ENCODE measurements at regions not wholly inside any gene's neighbourhood (a gene's known extent, or its start where the extent isn't known, plus 50 kb on each side); places are given as distances from the start of the nearest gene placed in this dataset.
A peak's percentile ranks its signal among the peaks of the same experiment; 100 is the strongest.

- Histone ChIP-seq H3K4me2 (ENCODE audit: low read length) (no peak overlapping the region), H3K9me3 (replicated peaks; ENCODE audit: low read length) (no peaks in the 10 kb centered on the region), H3K27me3 (ENCODE audit: control insufficient read depth, insufficient read depth, low read length) (no peaks in the 10 kb centered on the region), H3K36me3 (ENCODE audit: insufficient read depth, low read length) (no peaks in the 10 kb centered on the region), H3K9ac (ENCODE audit: low read depth, low read length) (no peak overlapping the region), H3K4me3 (ENCODE audit: low read length) (no peak overlapping the region), H3K4me1 (ENCODE audit: control insufficient read depth, insufficient read depth, low read length) (no peaks in the 10 kb centered on the region)
Observed at GRCh38 chr9:22582221-22582620, 135.6 kb downstream of the DMRTA1 start.

GRCh38 chr9:22588918-22589317, 142.3 kb downstream of the DMRTA1 start:
- Histone ChIP-seq H3K9ac (ENCODE audit: low read depth, low read length) (no peak overlapping the region), H3K27me3 (ENCODE audit: control insufficient read depth, insufficient read depth, low read length) (no peaks in the 10 kb centered on the region), H3K4me1 (ENCODE audit: control insufficient read depth, insufficient read depth, low read length) (peaks cover 7% of the 10 kb centered on the region), H3K4me2 (ENCODE audit: low read length) (no peak overlapping the region), H3K4me3 (ENCODE audit: low read length) (no peak overlapping the region), H3K9me3 (replicated peaks; ENCODE audit: low read length) (no peaks in the 10 kb centered on the region), H3K36me3 (ENCODE audit: insufficient read depth, low read length) (no peaks in the 10 kb centered on the region)

GRCh38 chr9:22590336-22591033, 143.9 kb downstream of the DMRTA1 start:
- no peak overlapping the region for H3K4me2 ChIP-seq (ENCODE audit: low read length)
- no peak overlapping the region for H3K9ac ChIP-seq (ENCODE audit: low read depth, low read length)
- H3K27me3 ChIP-seq (ENCODE audit: control insufficient read depth, insufficient read depth, low read length): no peaks in the 10 kb centered on the region
- H3K36me3 ChIP-seq (ENCODE audit: insufficient read depth, low read length): no peaks in the 10 kb centered on the region
- H3K9me3 ChIP-seq (replicated peaks; ENCODE audit: low read length): no peaks in the 10 kb centered on the region
- H3K4me1 ChIP-seq (ENCODE audit: control insufficient read depth, insufficient read depth, low read length): peaks cover 7% of the 10 kb centered on the region
- H3K4me3 ChIP-seq (ENCODE audit: low read length): no peak overlapping the region

GRCh38 chr9:22595805-22596204, 149.2 kb downstream of the DMRTA1 start:
- no peaks in the 10 kb centered on the region for H3K36me3 ChIP-seq (ENCODE audit: insufficient read depth, low read length)
- no peaks in the 10 kb centered on the region for H3K9me3 ChIP-seq (replicated peaks; ENCODE audit: low read length)
- H3K27me3 ChIP-seq (ENCODE audit: control insufficient read depth, insufficient read depth, low read length): no peaks in the 10 kb centered on the region

GRCh38 chr9:22617156-22617555, 170.5 kb downstream of the DMRTA1 start:
- Histone ChIP-seq H3K27me3 (ENCODE audit: control insufficient read depth, insufficient read depth, low read length) (no peaks in the 10 kb centered on the region), H3K9ac (ENCODE audit: low read depth, low read length) (no peak overlapping the region), H3K4me2 (ENCODE audit: low read length) (no peak overlapping the region), H3K9me3 (replicated peaks; ENCODE audit: low read length) (no peaks in the 10 kb centered on the region), H3K36me3 (ENCODE audit: insufficient read depth, low read length) (no peaks in the 10 kb centered on the region), H3K4me3 (ENCODE audit: low read length) (no peak overlapping the region), H3K4me1 (ENCODE audit: control insufficient read depth, insufficient read depth, low read length) (no peaks in the 10 kb centered on the region)

More at GRCh38 chr9:22595805-22596204, 149.2 kb downstream of the DMRTA1 start:
- Histone ChIP-seq H3K4me3 (ENCODE audit: low read length) (no peak overlapping the region), H3K9ac (ENCODE audit: low read depth, low read length) (no peak overlapping the region), H3K4me1 (ENCODE audit: control insufficient read depth, insufficient read depth, low read length) (no peaks in the 10 kb centered on the region), H3K4me2 (ENCODE audit: low read length) (no peak overlapping the region)

GRCh38 chr9:22622815-22623214, 176.2 kb downstream of the DMRTA1 start:
- Histone ChIP-seq H3K4me2 (ENCODE audit: low read length) (no peak overlapping the region), H3K9ac (ENCODE audit: low read depth, low read length) (no peak overlapping the region), H3K4me1 (ENCODE audit: control insufficient read depth, insufficient read depth, low read length) (no peaks in the 10 kb centered on the region), H3K27me3 (ENCODE audit: control insufficient read depth, insufficient read depth, low read length) (no peaks in the 10 kb centered on the region), H3K4me3 (ENCODE audit: low read length) (no peak overlapping the region), H3K36me3 (ENCODE audit: insufficient read depth, low read length) (no peaks in the 10 kb centered on the region), H3K9me3 (replicated peaks; ENCODE audit: low read length) (no peaks in the 10 kb centered on the region)

- Histone ChIP-seq H3K4me2 (ENCODE audit: low read length) (no peak overlapping the region), H3K9ac (ENCODE audit: low read depth, low read length) (no peak overlapping the region), H3K9me3 (replicated peaks; ENCODE audit: low read length) (no peaks in the 10 kb centered on the region), H3K4me3 (ENCODE audit: low read length) (no peak overlapping the region), H3K36me3 (ENCODE audit: insufficient read depth, low read length) (no peaks in the 10 kb centered on the region), H3K4me1 (ENCODE audit: control insufficient read depth, insufficient read depth, low read length) (no peaks in the 10 kb centered on the region), H3K27me3 (ENCODE audit: control insufficient read depth, insufficient read depth, low read length) (no peaks in the 10 kb centered on the region)
Observed at GRCh38 chr9:22623236-22623635, 176.6 kb downstream of the DMRTA1 start.

- no peaks in the 10 kb centered on the region for H3K36me3 ChIP-seq (ENCODE audit: insufficient read depth, low read length)
- H3K4me2 ChIP-seq (ENCODE audit: low read length): no peak overlapping the region
- H3K27me3 ChIP-seq (ENCODE audit: control insufficient read depth, insufficient read depth, low read length): no peaks in the 10 kb centered on the region
- H3K4me1 ChIP-seq (ENCODE audit: control insufficient read depth, insufficient read depth, low read length): no peaks in the 10 kb centered on the region
- no peak overlapping the region for H3K9ac ChIP-seq (ENCODE audit: low read depth, low read length)
- no peak overlapping the region for H3K4me3 ChIP-seq (ENCODE audit: low read length)
- no peaks in the 10 kb centered on the region for H3K9me3 ChIP-seq (replicated peaks; ENCODE audit: low read length)
Observed at GRCh38 chr9:22625540-22625939, 178.9 kb downstream of the DMRTA1 start.

GRCh38 chr9:22643541-22643940, 196.9 kb downstream of the DMRTA1 start:
- H3K4me3 ChIP-seq (ENCODE audit: low read length): no peak overlapping the region
- H3K9ac ChIP-seq (ENCODE audit: low read depth, low read length): no peak overlapping the region
- H3K9me3 ChIP-seq (replicated peaks; ENCODE audit: low read length): no peaks in the 10 kb centered on the region
- H3K36me3 ChIP-seq (ENCODE audit: insufficient read depth, low read length): no peaks in the 10 kb centered on the region
- H3K4me1 ChIP-seq (ENCODE audit: control insufficient read depth, insufficient read depth, low read length): peaks cover 11% of the 10 kb centered on the region
- H3K27me3 ChIP-seq (ENCODE audit: control insufficient read depth, insufficient read depth, low read length): no peaks in the 10 kb centered on the region
- H3K4me2 ChIP-seq (ENCODE audit: low read length): no peak overlapping the region

GRCh38 chr9:22645893-22646292, 199.3 kb downstream of the DMRTA1 start:
- Histone ChIP-seq H3K4me2 (ENCODE audit: low read length) (peak overlapping the region; percentile 70), H3K4me1 (ENCODE audit: control insufficient read depth, insufficient read depth, low read length) (peaks cover 11% of the 10 kb centered on the region), H3K27me3 (ENCODE audit: control insufficient read depth, insufficient read depth, low read length) (no peaks in the 10 kb centered on the region), H3K4me3 (ENCODE audit: low read length) (peak overlapping the region; percentile 46), H3K36me3 (ENCODE audit: insufficient read depth, low read length) (no peaks in the 10 kb centered on the region), H3K9ac (ENCODE audit: low read depth, low read length) (no peak overlapping the region), H3K9me3 (replicated peaks; ENCODE audit: low read length) (no peaks in the 10 kb centered on the region)

GRCh38 chr9:22649384-22649783, 202.8 kb downstream of the DMRTA1 start:
- Histone ChIP-seq H3K9me3 (replicated peaks; ENCODE audit: low read length) (no peaks in the 10 kb centered on the region), H3K27me3 (ENCODE audit: control insufficient read depth, insufficient read depth, low read length) (no peaks in the 10 kb centered on the region), H3K36me3 (ENCODE audit: insufficient read depth, low read length) (no peaks in the 10 kb centered on the region), H3K4me1 (ENCODE audit: control insufficient read depth, insufficient read depth, low read length) (peaks cover 11% of the 10 kb centered on the region), H3K9ac (ENCODE audit: low read depth, low read length) (no peak overlapping the region), H3K4me2 (ENCODE audit: low read length) (no peak overlapping the region), H3K4me3 (ENCODE audit: low read length) (no peak overlapping the region)

- Histone ChIP-seq H3K4me3 (ENCODE audit: low read length) (no peak overlapping the region), H3K36me3 (ENCODE audit: insufficient read depth, low read length) (no peaks in the 10 kb centered on the region), H3K27me3 (ENCODE audit: control insufficient read depth, insufficient read depth, low read length) (no peaks in the 10 kb centered on the region), H3K4me2 (ENCODE audit: low read length) (no peak overlapping the region), H3K9me3 (replicated peaks; ENCODE audit: low read length) (no peaks in the 10 kb centered on the region), H3K9ac (ENCODE audit: low read depth, low read length) (no peak overlapping the region), H3K4me1 (ENCODE audit: control insufficient read depth, insufficient read depth, low read length) (peaks cover 11% of the 10 kb centered on the region)
Observed at GRCh38 chr9:22650145-22650544, 203.5 kb downstream of the DMRTA1 start.
